GM12872 (cell line): ENCODE measurements at regions not wholly inside any gene's neighbourhood (a gene's known extent, or its start where the extent isn't known, plus 50 kb on each side); places are given as distances from the start of the nearest gene placed in this dataset.
A peak's percentile ranks its signal among the peaks of the same experiment; 100 is the strongest.

ENCODE experiments used
- TF ChIP-seq, protein P1 (sequence below): IDR thresholded peaks from 3 replicates; pipeline ENCODE4 v1.5.1; 2011; ENCODE audit warnings: low read depth, mild to moderate bottlenecking, low read length, moderate library complexity; ENCODE audit not compliant: insufficient read depth

DNA sequence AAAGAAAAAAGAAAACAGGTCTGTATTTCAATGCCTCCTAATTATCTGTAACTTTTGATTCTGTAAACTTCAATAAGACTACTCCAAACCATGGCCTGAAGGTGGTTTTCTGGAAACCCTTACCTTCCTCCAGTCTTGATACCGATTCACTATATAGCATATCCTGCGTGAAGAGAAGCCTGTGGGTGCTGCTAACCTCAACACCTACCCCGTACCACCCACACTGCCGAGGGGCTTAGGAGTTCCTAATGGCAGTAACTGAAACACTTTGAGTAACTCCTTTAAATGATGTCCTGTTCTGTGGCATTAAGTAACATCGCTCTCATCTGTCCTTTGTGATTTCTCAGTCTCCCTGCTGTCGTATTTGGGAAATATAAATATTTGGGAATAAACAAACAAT is 104.5 kb upstream of the CARMIL1 start:
- TF ChIP-seq, protein P1, sequence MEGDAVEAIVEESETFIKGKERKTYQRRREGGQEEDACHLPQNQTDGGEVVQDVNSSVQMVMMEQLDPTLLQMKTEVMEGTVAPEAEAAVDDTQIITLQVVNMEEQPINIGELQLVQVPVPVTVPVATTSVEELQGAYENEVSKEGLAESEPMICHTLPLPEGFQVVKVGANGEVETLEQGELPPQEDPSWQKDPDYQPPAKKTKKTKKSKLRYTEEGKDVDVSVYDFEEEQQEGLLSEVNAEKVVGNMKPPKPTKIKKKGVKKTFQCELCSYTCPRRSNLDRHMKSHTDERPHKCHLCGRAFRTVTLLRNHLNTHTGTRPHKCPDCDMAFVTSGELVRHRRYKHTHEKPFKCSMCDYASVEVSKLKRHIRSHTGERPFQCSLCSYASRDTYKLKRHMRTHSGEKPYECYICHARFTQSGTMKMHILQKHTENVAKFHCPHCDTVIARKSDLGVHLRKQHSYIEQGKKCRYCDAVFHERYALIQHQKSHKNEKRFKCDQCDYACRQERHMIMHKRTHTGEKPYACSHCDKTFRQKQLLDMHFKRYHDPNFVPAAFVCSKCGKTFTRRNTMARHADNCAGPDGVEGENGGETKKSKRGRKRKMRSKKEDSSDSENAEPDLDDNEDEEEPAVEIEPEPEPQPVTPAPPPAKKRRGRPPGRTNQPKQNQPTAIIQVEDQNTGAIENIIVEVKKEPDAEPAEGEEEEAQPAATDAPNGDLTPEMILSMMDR, result no peak

DNA sequence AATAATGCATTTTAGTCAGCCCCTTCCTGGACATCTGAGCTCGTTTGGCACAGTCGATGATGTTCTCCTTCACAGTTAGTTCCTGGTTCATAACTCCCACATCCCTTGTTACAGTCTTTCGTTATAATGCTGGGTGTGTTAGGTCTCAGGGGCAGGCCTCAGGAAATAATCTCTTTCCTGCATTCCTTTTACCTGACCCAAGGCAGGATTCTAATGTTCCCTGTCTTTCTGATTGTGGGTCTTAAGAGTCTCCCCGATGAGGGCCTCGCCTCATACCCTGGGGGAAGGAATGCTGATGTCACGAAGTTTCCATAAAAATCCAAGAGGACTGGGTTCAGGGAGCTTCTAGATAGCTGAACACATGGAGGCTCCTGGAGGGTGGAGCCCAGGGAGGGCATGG is 104.0 kb upstream of the CARMIL1 start:
- TF ChIP-seq, protein P1, result no peak

DNA sequence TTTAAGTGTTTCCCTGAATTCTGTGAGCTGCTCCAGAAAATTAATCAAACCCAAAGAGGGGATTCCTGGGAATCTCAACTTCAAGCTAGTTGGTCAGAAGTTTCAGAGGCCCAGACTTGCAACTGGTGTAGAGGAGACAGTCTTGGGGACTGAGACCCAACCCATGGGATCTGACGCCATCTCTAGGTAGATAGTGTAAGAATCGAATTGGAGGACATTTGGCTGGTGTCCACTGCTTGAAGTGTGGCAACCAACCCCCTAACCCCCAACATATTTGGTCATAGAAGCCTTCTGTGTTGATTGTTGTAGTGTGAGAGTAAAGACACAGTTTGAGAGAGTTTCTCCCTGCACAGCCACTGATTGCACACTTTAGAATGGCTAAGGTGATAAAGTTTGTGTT is 103.5 kb upstream of the CARMIL1 start:
- TF ChIP-seq, protein P1, result 0 out of 3 replicates have a peak, but pooled peaks have one; percentile 14

DNA sequence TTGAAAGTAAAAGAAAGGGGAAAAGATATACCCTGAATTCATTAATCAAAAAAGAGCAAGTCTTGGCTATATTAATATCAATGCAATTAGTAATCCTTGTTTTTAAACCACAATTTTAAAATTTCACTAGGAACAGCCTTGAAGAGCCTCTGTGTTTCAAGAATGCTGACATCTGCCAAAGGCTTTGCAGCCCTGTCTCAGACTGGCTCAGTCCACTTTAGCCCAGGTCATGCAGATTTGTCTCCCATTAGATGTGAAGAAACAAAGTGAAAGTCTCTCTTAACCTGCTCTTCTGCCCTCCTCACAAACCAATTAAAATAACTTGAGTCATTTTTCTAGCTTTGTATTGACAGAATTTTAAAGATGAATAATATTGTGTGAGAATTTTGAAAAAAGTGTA is 102.7 kb upstream of the CARMIL1 start:
- TF ChIP-seq, protein P1, result no peak

DNA sequence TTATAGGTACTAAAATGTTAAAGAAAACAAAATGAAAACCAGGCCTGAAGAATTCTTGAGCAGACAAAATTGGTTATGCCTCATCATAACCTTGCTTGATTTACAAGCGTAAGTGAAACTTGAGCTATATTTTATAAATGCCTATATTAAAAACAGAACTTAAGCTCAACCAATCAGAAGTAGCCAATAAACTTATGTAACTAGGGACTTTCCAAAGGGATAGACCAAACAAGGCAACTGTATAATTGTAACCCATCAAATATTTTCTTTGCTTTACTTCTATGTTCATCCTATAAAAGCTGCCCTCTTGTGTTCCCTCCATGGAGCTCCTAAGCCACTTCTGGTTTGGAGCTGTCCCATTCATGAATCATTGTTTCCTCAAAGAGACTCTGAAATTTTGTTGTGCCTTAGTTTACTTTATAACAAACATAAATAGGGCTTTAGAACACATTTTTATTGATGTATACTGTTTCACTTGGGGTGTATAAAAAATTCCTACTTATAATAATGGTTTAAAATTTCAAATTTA is 101.6 kb upstream of the CARMIL1 start:
- TF ChIP-seq, protein P1, result no peak

DNA sequence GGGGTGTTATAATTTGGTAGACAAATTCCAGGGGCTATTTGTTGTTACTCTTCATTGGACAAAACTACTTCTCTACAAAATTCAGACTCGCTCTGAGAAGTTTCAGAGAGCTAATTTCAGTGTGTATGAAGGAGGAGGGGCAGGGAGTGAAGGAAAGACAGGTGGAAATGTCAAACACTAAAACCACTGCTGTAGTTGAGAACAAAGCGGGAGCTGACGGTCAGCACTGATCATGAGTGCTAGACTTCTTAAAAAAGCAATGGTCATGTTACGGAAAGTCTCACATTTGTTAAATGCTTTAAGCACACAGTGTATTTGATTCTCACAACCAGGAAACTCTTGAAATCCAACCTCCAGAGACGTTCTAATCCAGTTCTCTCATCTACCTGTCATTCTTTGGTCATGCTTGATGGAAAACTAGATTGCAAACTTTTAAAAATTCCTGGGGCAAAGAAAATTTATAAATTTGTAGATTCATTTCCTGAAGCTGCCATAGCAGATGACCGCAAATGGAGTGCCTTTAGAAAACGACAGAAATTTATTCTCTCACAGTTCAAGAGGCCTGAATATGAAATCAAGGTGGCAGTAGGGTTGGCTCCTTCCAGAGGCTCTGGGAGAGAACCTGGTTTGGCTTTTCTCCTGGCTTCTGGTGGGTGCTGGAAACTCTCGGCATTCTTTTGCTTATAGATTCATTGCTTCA is 100.7 kb upstream of the CARMIL1 start:
- TF ChIP-seq, protein P1, result no peak

DNA sequence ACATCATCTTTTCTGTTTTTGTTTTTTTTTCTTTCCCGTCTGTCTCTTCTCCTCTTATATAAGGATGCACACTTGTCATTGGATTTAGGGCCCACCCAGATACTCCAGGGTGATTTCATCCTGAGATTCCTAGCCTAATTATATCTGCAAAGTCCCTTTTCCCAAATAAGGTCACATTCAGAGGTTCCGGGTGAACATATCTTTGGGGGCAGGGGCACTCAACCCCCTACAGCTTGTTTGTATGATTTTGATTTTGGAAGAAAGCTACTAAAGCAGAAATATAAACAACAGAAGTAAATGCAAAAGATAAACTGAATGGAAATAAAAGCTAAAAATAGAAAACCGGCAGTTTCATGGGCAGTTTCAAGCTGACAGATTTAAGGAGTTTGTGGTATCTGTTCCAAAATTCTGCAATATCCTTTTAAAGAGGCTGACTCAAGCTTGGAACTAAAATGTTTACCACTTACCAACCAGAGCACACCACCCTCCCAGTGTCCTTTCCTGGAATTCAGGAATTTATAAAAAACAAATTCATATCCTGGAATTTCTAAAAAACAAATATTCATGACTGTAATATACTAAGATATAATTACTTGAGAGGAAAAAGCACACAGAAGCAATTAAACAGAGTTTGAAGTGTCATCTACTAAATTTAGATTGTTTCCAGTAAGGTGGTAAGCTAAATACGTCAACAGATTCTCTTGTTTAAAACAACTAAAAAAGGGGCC is 100.0 kb upstream of the CARMIL1 start:
- TF ChIP-seq, protein P1, result no peak
